CD1c-positive myeloid dendritic cell (primary cell): ENCODE measurements at regions not wholly inside any gene's neighbourhood (a gene's known extent, or its start where the extent isn't known, plus 50 kb on each side); places are given as distances from the start of the nearest gene placed in this dataset.
"Not testable (repeated sequence)": the region's sequence is repeated elsewhere in the genome, so short reads cannot be mapped to it uniquely, and the experiment has no call there.

ENCODE experiments used
- DNase-seq: peaks from one replicate; pipeline ENCODE4 v3.0.0-alpha.2; 2016; ENCODE audit errors: extremely low spot score

- DNase-seq: no peak
Observed at GRCh38 chr7:146057958-146058357, 58.6 kb upstream of the CNTNAP2 start.

GRCh38 chr7:146054909-146055308 is 61.7 kb upstream of the CNTNAP2 start:
- DNase-seq: no peak

GRCh38 chr7:146053492-146053891 is 63.1 kb upstream of the CNTNAP2 start:
- no peak for DNase-seq

- DNase-seq: not testable (repeated sequence)
Observed at GRCh38 chr7:146043310-146043709, 73.3 kb upstream of the CNTNAP2 start.

GRCh38 chr7:146028251-146028750 is 88.3 kb upstream of the CNTNAP2 start:
- no peak for DNase-seq

GRCh38 chr7:146027243-146027642 is 89.4 kb upstream of the CNTNAP2 start:
- no peak for DNase-seq

- no peak for DNase-seq
Observed at GRCh38 chr7:146022776-146023175, 93.8 kb upstream of the CNTNAP2 start.

GRCh38 chr7:146019041-146020004 is 97.3 kb upstream of the CNTNAP2 start:
- not testable (repeated sequence) for DNase-seq

GRCh38 chr7:146017366-146017765 is 99.2 kb upstream of the CNTNAP2 start:
- not testable (repeated sequence) for DNase-seq

- DNase-seq: not testable (repeated sequence)
Observed at GRCh38 chr7:146014154-146014553, 102.4 kb upstream of the CNTNAP2 start.

- no peak for DNase-seq
Observed at GRCh38 chr7:146008293-146008692, 108.3 kb upstream of the CNTNAP2 start.

GRCh38 chr7:146004805-146005204 is 111.8 kb upstream of the CNTNAP2 start:
- DNase-seq: no peak

GRCh38 chr7:146002431-146003078 is 114.0 kb upstream of the CNTNAP2 start:
- no peak for DNase-seq

GRCh38 chr7:146002008-146002407 is 114.6 kb upstream of the CNTNAP2 start:
- DNase-seq: no peak

GRCh38 chr7:146000882-146001281 is 115.7 kb upstream of the CNTNAP2 start:
- DNase-seq: no peak

- DNase-seq: no peak
Observed at GRCh38 chr7:145989469-145989868, 127.1 kb upstream of the CNTNAP2 start.

GRCh38 chr7:145986248-145986874 is 130.2 kb upstream of the CNTNAP2 start:
- DNase-seq: no peak

- DNase-seq: no peak
Observed at GRCh38 chr7:145978769-145979168, 137.8 kb upstream of the CNTNAP2 start.

GRCh38 chr7:145959981-145960380 is 156.6 kb upstream of the CNTNAP2 start:
- no peak for DNase-seq

- no peak for DNase-seq
Observed at GRCh38 chr7:145957160-145957890, 159.3 kb upstream of the CNTNAP2 start.

- DNase-seq: no peak
Observed at GRCh38 chr7:145951566-145951965, 165.0 kb upstream of the CNTNAP2 start.

GRCh38 chr7:145928937-145929336 is 187.7 kb upstream of the CNTNAP2 start:
- DNase-seq: no peak
